BE2C (cell line): ENCODE measurements at regions not wholly inside any gene's neighbourhood (a gene's known extent, or its start where the extent isn't known, plus 50 kb on each side); places are given as distances from the start of the nearest gene placed in this dataset.

Source experiments
- DNase-seq: peaks from one replicate; pipeline ENCODE4 v3.0.0-alpha.2; 2020
- H3K27me3 ChIP-seq: fragments of 250-450 bp; sonication (Bioruptor Pico); 2 replicates; pipeline ENCODE4 v1.5.1; 2020; ENCODE audit warnings: mild to moderate bottlenecking
- H3K36me3 ChIP-seq: fragments of 250-450 bp; sonication (Bioruptor Pico); 2 replicates; pipeline ENCODE4 v1.5.1; 2020; ENCODE audit warnings: mild to moderate bottlenecking
- H3K4me1 ChIP-seq: fragments of 250-450 bp; sonication (Bioruptor Pico); 2 replicates; pipeline ENCODE4 v1.5.1; 2020
- H3K4me3 ChIP-seq: 2 replicates; pipeline ENCODE4 v1.5.1; 2011; ENCODE audit warnings: low read depth, low read length
- H3K9me3 ChIP-seq: fragments of 250-450 bp; sonication (Bioruptor Pico); 2 replicates; pipeline ENCODE4 v1.5.1; 2020
- CTCF ChIP-seq: IDR thresholded peaks from 2 replicates; pipeline ENCODE4 v1.5.1; 2012; ENCODE audit warnings: mild to moderate bottlenecking, low read depth, low read length

- Histone ChIP-seq H3K36me3 (no peaks in the 10 kb centered on the region), H3K4me1 (no peaks in the 10 kb centered on the region), H3K27me3 (no peaks in the 10 kb centered on the region), H3K4me3 (no peak overlapping the region), H3K9me3 (no peaks in the 10 kb centered on the region)
- DNase-seq = no peak
- TF ChIP-seq CTCF = no peak
Measured at GRCh38 chr2:66987733-66988132, 409.4 kb upstream of the ETAA1 start.

DNA sequence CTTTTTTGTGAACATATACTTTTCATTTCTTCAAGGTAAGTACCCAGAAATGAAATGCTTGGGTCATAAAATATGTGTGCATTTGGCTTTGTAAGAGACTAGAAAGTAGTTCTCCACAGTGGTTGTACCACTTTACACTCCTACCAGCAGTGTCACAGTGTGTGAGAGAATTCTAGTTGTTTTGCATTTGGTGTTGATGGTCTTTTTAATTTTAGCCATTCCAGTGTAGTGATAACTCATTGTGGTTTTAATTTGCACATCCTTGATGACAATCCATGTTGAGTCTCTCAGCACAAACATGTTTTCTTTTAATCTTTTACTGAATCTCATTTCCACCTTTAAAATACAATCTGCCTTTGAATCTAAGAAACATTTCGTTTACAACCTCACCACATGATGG is 402.5 kb upstream of the ETAA1 start:
- H3K36me3 ChIP-seq = no peaks in the 10 kb centered on the region
- no peak for DNase-seq
- H3K27me3 ChIP-seq = no peaks in the 10 kb centered on the region
- no peak for TF ChIP-seq CTCF
- no peak overlapping the region for H3K4me3 ChIP-seq
- H3K4me1 ChIP-seq = no peaks in the 10 kb centered on the region
- H3K9me3 ChIP-seq = no peaks in the 10 kb centered on the region

DNA sequence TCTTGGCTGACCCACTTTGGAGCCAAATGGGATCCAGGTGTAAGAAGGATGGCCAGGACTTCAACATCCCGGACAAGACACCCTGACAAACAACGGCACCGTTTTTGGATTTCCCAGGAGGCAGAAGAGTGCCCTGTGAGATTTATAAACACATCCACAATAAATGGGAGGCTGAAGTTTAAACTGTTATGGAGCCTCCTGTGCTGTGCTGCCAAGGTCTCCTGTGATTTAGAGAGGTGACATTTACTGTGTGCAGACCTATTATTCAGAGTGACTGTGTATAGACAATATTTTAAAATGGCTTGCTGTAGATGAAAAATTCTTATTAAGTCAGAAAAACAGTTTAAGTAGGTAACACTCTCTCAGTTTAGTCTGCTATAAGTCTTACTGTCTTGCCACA is 401.5 kb upstream of the ETAA1 start:
- H3K27me3 ChIP-seq = no peaks in the 10 kb centered on the region

GRCh38 chr2:67002618-67003371 is 394.3 kb upstream of the ETAA1 start:
- DNase-seq = no peak
- Histone ChIP-seq H3K27me3 (no peaks in the 10 kb centered on the region), H3K36me3 (no peaks in the 10 kb centered on the region), H3K9me3 (no peaks in the 10 kb centered on the region), H3K4me1 (peaks cover 3% of the 10 kb centered on the region; the same call in 1 of the 2 replicates), H3K4me3 (no peak overlapping the region)
- peak; percentile 17; the same call in 1 of the 2 replicates for TF ChIP-seq CTCF

More for the DNA sequence above, 401.5 kb upstream of the ETAA1 start:
- H3K9me3 ChIP-seq = no peaks in the 10 kb centered on the region
- no peaks in the 10 kb centered on the region for H3K36me3 ChIP-seq
- TF ChIP-seq CTCF = no peak
- H3K4me1 ChIP-seq = no peaks in the 10 kb centered on the region
- no peak for DNase-seq
- H3K4me3 ChIP-seq = no peak overlapping the region

- peaks cover 3% of the 10 kb centered on the region; the same call in 1 of the 2 replicates for H3K4me1 ChIP-seq
- no peak for DNase-seq
- H3K9me3 ChIP-seq = no peaks in the 10 kb centered on the region
- no peaks in the 10 kb centered on the region for H3K27me3 ChIP-seq
- no peaks in the 10 kb centered on the region for H3K36me3 ChIP-seq
- no peak overlapping the region for H3K4me3 ChIP-seq
- no peak for TF ChIP-seq CTCF
Measured at GRCh38 chr2:67006373-67006960, 390.7 kb upstream of the ETAA1 start.

DNA sequence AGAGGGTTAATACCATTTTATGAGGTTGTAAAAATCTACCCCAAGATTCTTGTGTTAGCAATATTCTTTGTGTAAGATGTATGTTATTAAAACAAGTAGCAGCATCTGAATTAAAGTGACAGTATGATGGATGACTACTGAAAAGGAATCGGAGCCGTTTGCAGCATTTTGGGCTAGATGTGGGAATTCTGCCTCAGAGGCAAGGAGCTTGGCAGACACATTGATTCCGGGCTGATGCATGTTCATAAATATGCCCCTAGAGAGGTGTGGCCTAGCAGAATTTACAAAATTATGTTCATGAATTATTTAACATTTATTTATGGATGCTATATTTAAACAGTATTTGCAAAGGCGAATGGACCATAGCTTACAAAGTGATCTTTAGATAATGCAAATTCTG is 389.0 kb upstream of the ETAA1 start:
- H3K36me3 ChIP-seq = no peaks in the 10 kb centered on the region
- H3K4me1 ChIP-seq = peaks cover 3% of the 10 kb centered on the region; the same call in 1 of the 2 replicates
- no peak for DNase-seq
- H3K4me3 ChIP-seq = no peak overlapping the region
- H3K9me3 ChIP-seq = no peaks in the 10 kb centered on the region
- H3K27me3 ChIP-seq = no peaks in the 10 kb centered on the region
- no peak for TF ChIP-seq CTCF
